ENCODE measurements at regions not wholly inside any gene's neighbourhood (a gene's known extent, or its start where the extent isn't known, plus 50 kb on each side); places are given as distances from the start of the nearest gene placed in this dataset.

GRCh38 chr14:94946244-94946643 is 176.3 kb upstream of the GSC start:
- H3K27ac Mint-ChIP-seq: no peak overlapping the region
- H3K9me3 Mint-ChIP-seq: peaks cover 14% of the 10 kb centered on the region
- ATAC-seq (no peak), DNase-seq (ENCODE audit: low spot score) (no peak)
- TF ChIP-seq USF2 (CRISPR knock-in tag; IDR thresholded peaks at IDR 0.05) (no peak), ESRRA (CRISPR knock-in tag; IDR thresholded peaks at IDR 0.05; ENCODE audit: borderline replicate concordance) (no peak), CREB1 (CRISPR knock-in tag; IDR thresholded peaks at IDR 0.05) (no peak), NR1H2 (CRISPR knock-in tag; IDR thresholded peaks at IDR 0.05) (no peak), GTF2I (CRISPR knock-in tag; conservative IDR thresholded peaks at IDR 0.05) (no peak), TP53 (CRISPR knock-in tag; IDR thresholded peaks at IDR 0.05) (no peak), RELA (CRISPR knock-in tag; IDR thresholded peaks at IDR 0.05; ENCODE audit: borderline replicate concordance) (no peak), E2F1 (CRISPR knock-in tag; IDR thresholded peaks at IDR 0.05) (no peak), JUN (CRISPR knock-in tag; IDR thresholded peaks at IDR 0.05) (no peak), ATF2 (CRISPR knock-in tag; IDR thresholded peaks at IDR 0.05; ENCODE audit: borderline replicate concordance, low read depth) (no peak), SMAD3 (CRISPR knock-in tag; IDR thresholded peaks at IDR 0.05; ENCODE audit: borderline replicate concordance) (no peak), E2F5 (CRISPR knock-in tag; IDR thresholded peaks at IDR 0.05) (no peak), ZNF281 (CRISPR knock-in tag; IDR thresholded peaks at IDR 0.05) (no peak), ZSCAN18 (CRISPR knock-in tag; IDR thresholded peaks at IDR 0.05) (no peak), HMGA2 (CRISPR knock-in tag; IDR thresholded peaks at IDR 0.05) (no peak), PRDM15 (CRISPR knock-in tag; IDR thresholded peaks at IDR 0.05) (no peak), SP1 (CRISPR knock-in tag; conservative IDR thresholded peaks at IDR 0.05) (no peak), GABPB1 (CRISPR knock-in tag; IDR thresholded peaks at IDR 0.05) (no peak)
- ChIA-PET CTCF (no interaction called here), POLR2A (no interaction called here)
- H3K36me3 Mint-ChIP-seq: no peaks in the 10 kb centered on the region; the same call in 1 of the 2 replicates
- no peaks in the 10 kb centered on the region; the same call in 1 of the 2 replicates for H3K27me3 Mint-ChIP-seq (ENCODE audit: low read depth)
- H3K4me1 Mint-ChIP-seq: no peaks in the 10 kb centered on the region
- H3K4me3 Mint-ChIP-seq: no peak overlapping the region

All from WTC11 (cell line).